NCI-H2107 treated with DMSO at 0.1 percent for 48 hours (cell line): ENCODE measurements at regions not wholly inside any gene's neighbourhood (a gene's known extent, or its start where the extent isn't known, plus 50 kb on each side); places are given as distances from the start of the nearest gene placed in this dataset.

Source experiments
- DNase-seq: peaks from one replicate; lab custom pipeline; 2025; ENCODE audit not compliant: unreplicated experiment; lab: John Stamatoyannopoulos, UW

- no peak for DNase-seq
Measured at GRCh38 chrX:20348139-20348538, 81.4 kb upstream of the RPS6KA3 start.

GRCh38 chrX:20347481-20347880 is 80.8 kb upstream of the RPS6KA3 start:
- no peak for DNase-seq

- no peak for DNase-seq
Measured at GRCh38 chrX:20333672-20334071, 67.0 kb upstream of the RPS6KA3 start.

GRCh38 chrX:20330545-20330944 is 63.8 kb upstream of the RPS6KA3 start:
- no peak for DNase-seq

- DNase-seq, result no peak
Measured at GRCh38 chrX:20329435-20329834, 62.7 kb upstream of the RPS6KA3 start.

- DNase-seq, result no peak
Measured at GRCh38 chrX:20325786-20326388, 59.2 kb upstream of the RPS6KA3 start.

- no peak for DNase-seq
Measured at GRCh38 chrX:20322887-20323286, 56.2 kb upstream of the RPS6KA3 start.

- peak; percentile 8 for DNase-seq
Measured at GRCh38 chrX:20320461-20321159, 53.9 kb upstream of the RPS6KA3 start.

- no peak for DNase-seq
Measured at GRCh38 chrX:20319054-20319453, 52.3 kb upstream of the RPS6KA3 start.

GRCh38 chrX:20317873-20318272 is 51.2 kb upstream of the RPS6KA3 start:
- no peak for DNase-seq
